ENCODE measurements at regions not wholly inside any gene's neighbourhood (a gene's known extent, or its start where the extent isn't known, plus 50 kb on each side); places are given as distances from the start of the nearest gene placed in this dataset.

- in situ Hi-C loops (cut with MboI) = no loop called here
- Histone ChIP-seq H3K36me3 (ENCODE audit: low read depth) (no peaks in the 10 kb centered on the region), H3K9me2 (ENCODE audit: insufficient read depth) (no peaks in the 10 kb centered on the region), H3K79me2 (ENCODE audit: insufficient read depth) (no peaks in the 10 kb centered on the region), H3K4me1 (ENCODE audit: insufficient read depth) (no peaks in the 10 kb centered on the region), H4K20me1 (ENCODE audit: insufficient read depth) (no peaks in the 10 kb centered on the region), H3K9ac (no peak overlapping the region), H3K4me2 (ENCODE audit: unreplicated experiment) (no peak overlapping the region), H2AFZ (no peak overlapping the region), H3K9me3 (ENCODE audit: low read depth) (no peaks in the 10 kb centered on the region), H3K27ac (no peak overlapping the region), H3K27me3 (replicated peaks; ENCODE audit: insufficient read depth) (no peaks in the 10 kb centered on the region), H3K4me3 (no peak overlapping the region), H3F3A (ENCODE audit: insufficient read depth) (no peaks in the 10 kb centered on the region)
- WGBS, 2 experiments (ENCODE audit: low coverage in 1 of 2, low lambda C conversion rate in 2 of 2, missing lambda C conversion rate in 2 of 2) = 87 to 91% methylated on average over 9 of the region's 9 CpGs
- TF ChIP-seq EZH2 (IDR thresholded peaks at IDR 0.05; ENCODE audit: insufficient read depth, poor library complexity, severe bottlenecking) (no peak), EZH2phosphoT487 (IDR thresholded peaks at IDR 0.05; ENCODE audit: insufficient read depth, low read depth) (no peak)
- no peak for DNase-seq
Observed at GRCh38 chr16:88323041-88323440, 59.7 kb upstream of the ZNF469 start.

GRCh38 chr16:88323546-88324330 lies 59.0 kb upstream of the ZNF469 start:
- DNase-seq = no peak
- TF ChIP-seq EZH2 (IDR thresholded peaks at IDR 0.05; ENCODE audit: insufficient read depth, poor library complexity, severe bottlenecking) (no peak), EZH2phosphoT487 (IDR thresholded peaks at IDR 0.05; ENCODE audit: insufficient read depth, low read depth) (no peak)
- Histone ChIP-seq H3K36me3 (ENCODE audit: low read depth) (no peaks in the 10 kb centered on the region), H3K4me2 (ENCODE audit: unreplicated experiment) (no peak overlapping the region), H2AFZ (no peak overlapping the region), H3K9ac (no peak overlapping the region), H3K27me3 (replicated peaks; ENCODE audit: insufficient read depth) (no peaks in the 10 kb centered on the region), H3K79me2 (ENCODE audit: insufficient read depth) (no peaks in the 10 kb centered on the region), H3K4me1 (ENCODE audit: insufficient read depth) (no peaks in the 10 kb centered on the region), H3K9me2 (ENCODE audit: insufficient read depth) (no peaks in the 10 kb centered on the region), H3K27ac (no peak overlapping the region), H3K9me3 (ENCODE audit: low read depth) (no peaks in the 10 kb centered on the region), H3F3A (ENCODE audit: insufficient read depth) (no peaks in the 10 kb centered on the region), H3K4me3 (no peak overlapping the region), H4K20me1 (ENCODE audit: insufficient read depth) (no peaks in the 10 kb centered on the region)
- WGBS, 2 experiments (ENCODE audit: low coverage in 1 of 2, low lambda C conversion rate in 2 of 2, missing lambda C conversion rate in 2 of 2) = 94 to 96% methylated on average over 15 of the region's 15 CpGs
- in situ Hi-C loops (cut with MboI) = no loop called here

- Histone ChIP-seq H3K36me3 (ENCODE audit: low read depth) (no peaks in the 10 kb centered on the region), H3K79me2 (ENCODE audit: insufficient read depth) (no peaks in the 10 kb centered on the region), H2AFZ (no peak overlapping the region), H3K4me3 (no peak overlapping the region), H3K27ac (no peak overlapping the region), H4K20me1 (ENCODE audit: insufficient read depth) (no peaks in the 10 kb centered on the region), H3K9me3 (ENCODE audit: low read depth) (no peaks in the 10 kb centered on the region), H3K27me3 (replicated peaks; ENCODE audit: insufficient read depth) (no peaks in the 10 kb centered on the region), H3K4me1 (ENCODE audit: insufficient read depth) (no peaks in the 10 kb centered on the region), H3K9ac (no peak overlapping the region), H3K4me2 (ENCODE audit: unreplicated experiment) (no peak overlapping the region), H3F3A (ENCODE audit: insufficient read depth) (no peaks in the 10 kb centered on the region), H3K9me2 (ENCODE audit: insufficient read depth) (no peaks in the 10 kb centered on the region)
- DNase-seq = no peak
- in situ Hi-C loops (cut with MboI) = no loop called here
- TF ChIP-seq EZH2 (IDR thresholded peaks at IDR 0.05; ENCODE audit: insufficient read depth, poor library complexity, severe bottlenecking) (no peak), EZH2phosphoT487 (IDR thresholded peaks at IDR 0.05; ENCODE audit: insufficient read depth, low read depth) (no peak)
- 83 to 90% methylated on average over 15 of the region's 15 CpGs for WGBS, 2 experiments (ENCODE audit: low coverage in 1 of 2, low lambda C conversion rate in 2 of 2, missing lambda C conversion rate in 2 of 2)
Observed at GRCh38 chr16:88325087-88325750, 57.5 kb upstream of the ZNF469 start.

- H3K4me1 ChIP-seq (ENCODE audit: insufficient read depth) = no peaks in the 10 kb centered on the region
- H4K20me1 ChIP-seq (ENCODE audit: insufficient read depth) = no peaks in the 10 kb centered on the region
- H3K9me2 ChIP-seq (ENCODE audit: insufficient read depth) = no peaks in the 10 kb centered on the region
- no peak for TF ChIP-seq EZH2phosphoT487 (IDR thresholded peaks at IDR 0.05; ENCODE audit: insufficient read depth, low read depth)
- H3K4me2 ChIP-seq (ENCODE audit: unreplicated experiment) = no peak overlapping the region
- no peaks in the 10 kb centered on the region for H3K9me3 ChIP-seq (ENCODE audit: low read depth)
- no peak overlapping the region for H3K4me3 ChIP-seq
- 91 to 94% methylated on average over 3 of the region's 3 CpGs for WGBS, 2 experiments (ENCODE audit: low coverage in 1 of 2, low lambda C conversion rate in 2 of 2, missing lambda C conversion rate in 2 of 2)
- in situ Hi-C loops (cut with MboI) = no loop called here
- H3K79me2 ChIP-seq (ENCODE audit: insufficient read depth) = no peaks in the 10 kb centered on the region
- H3F3A ChIP-seq (ENCODE audit: insufficient read depth) = no peaks in the 10 kb centered on the region
- H2AFZ ChIP-seq = no peak overlapping the region
- H3K9ac ChIP-seq = no peak overlapping the region
- no peak for DNase-seq
- no peaks in the 10 kb centered on the region for H3K27me3 ChIP-seq (replicated peaks; ENCODE audit: insufficient read depth)
- H3K27ac ChIP-seq = no peak overlapping the region
- H3K36me3 ChIP-seq (ENCODE audit: low read depth) = no peaks in the 10 kb centered on the region
Observed at GRCh38 chr16:88325976-88326375, 56.8 kb upstream of the ZNF469 start.

Data from GM23248 (cell line).